HG02623 (cell line): ENCODE measurements at regions not wholly inside any gene's neighbourhood (a gene's known extent, or its start where the extent isn't known, plus 50 kb on each side); places are given as distances from the start of the nearest gene placed in this dataset.
"Not testable (repeated sequence)": the region's sequence is repeated elsewhere in the genome, so short reads cannot be mapped to it uniquely, and the experiment has no call there.

Experiments used
- ATAC-seq: cut with Tn5 transposase; IDR thresholded peaks from one replicate; pipeline ENCODE4 v1.9.1; 2021; ENCODE audit warnings: moderate library complexity; ENCODE audit not compliant: unreplicated experiment

DNA sequence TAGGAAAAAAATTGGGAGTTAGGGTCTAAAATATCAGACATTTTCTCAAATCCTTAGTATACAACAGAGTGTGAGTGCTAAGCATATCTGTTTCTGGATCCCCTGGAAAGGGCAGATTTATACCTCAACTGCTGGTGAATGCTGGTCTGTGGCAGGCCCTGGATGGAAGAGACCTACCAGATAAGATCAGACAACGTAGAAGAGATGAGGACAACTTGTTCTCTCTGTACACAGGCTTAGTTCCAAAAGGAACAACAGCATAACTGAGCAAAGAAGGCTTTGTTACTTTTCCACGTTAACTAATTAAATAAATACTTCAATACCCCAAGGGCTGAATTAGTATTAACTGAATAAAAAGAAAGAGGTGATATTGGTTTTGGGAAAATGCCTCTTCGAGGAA lies 1277.3 kb downstream of the SLITRK5 start:
- no peak for ATAC-seq

DNA sequence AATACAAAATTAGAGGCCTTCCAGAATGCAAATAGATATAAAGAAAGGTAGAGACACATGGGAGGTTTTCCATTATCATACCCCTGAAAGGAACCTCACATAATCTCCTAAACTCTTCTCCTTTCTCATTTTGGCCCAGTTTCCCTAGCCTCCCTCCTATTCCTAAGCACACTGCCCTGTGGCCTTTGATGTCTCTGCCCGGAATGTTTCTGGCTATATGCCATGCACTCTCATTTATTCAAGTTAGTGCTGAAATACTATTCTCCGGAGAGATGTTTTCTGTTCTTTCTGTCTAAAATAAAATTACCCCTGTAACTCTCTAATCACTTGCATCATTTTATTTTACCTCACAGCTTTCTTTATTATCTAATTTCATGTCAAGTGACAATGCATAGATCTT lies 1287.7 kb downstream of the SLITRK5 start:
- ATAC-seq, result no peak

GRCh38 chr13:88976466-88976865 lies 1305.3 kb downstream of the SLITRK5 start:
- no peak for ATAC-seq

- no peak for ATAC-seq
Measured at GRCh38 chr13:88978607-88979006, 1307.4 kb downstream of the SLITRK5 start.

DNA sequence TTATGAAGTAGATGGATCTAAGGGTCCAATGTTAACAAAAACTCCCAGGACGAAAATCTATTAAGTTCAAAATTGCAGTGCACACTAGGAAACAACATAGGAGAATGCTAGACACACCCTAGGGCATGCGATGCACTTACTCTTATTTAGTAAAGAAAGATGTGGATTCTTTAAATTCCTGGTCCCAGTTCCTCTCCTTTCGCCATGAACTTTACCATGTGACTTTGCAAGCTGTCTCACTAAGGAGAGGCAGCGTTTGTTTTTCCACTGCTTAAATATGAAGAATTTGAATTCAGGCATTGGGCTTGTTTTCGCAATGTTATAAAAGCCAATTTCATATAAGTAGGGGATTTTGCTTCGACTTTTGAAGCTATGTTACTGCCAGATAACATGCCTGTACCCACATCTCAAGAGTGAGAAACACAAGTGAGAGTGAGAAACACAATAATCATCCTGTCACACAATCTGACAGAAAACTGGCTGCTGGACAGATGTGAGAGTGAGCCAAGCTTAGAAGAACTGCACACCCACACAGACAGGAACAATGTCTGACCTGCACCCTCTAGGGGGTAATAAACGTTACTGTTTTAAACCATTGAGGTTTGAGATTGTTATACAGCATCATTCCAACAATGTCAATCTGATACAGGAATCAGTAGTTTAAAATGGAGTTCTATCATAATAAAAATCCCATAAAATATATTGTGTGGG lies 1308.4 kb downstream of the SLITRK5 start:
- ATAC-seq, result peak; percentile 59

GRCh38 chr13:89003656-89004055 lies 1332.5 kb downstream of the SLITRK5 start:
- ATAC-seq, result no peak

DNA sequence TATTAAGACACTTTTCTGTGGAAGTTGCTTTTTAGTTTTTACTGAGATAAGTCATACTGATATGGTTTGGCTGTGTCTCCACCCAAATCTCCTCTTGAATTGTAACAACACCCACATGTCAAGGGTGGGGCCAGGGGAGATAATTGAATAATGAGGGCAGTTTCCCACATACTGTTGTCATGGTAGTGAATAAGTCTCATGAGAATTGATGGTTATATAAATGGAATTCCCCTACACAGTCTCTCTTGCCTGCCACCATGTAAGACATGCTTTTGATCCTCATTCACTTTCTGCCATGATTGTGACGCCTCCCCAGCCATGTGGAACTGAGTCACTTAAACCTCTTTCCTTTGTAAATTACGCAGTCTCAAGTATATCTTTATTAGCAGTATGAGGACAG lies 1340.4 kb downstream of the SLITRK5 start:
- ATAC-seq, result no peak

GRCh38 chr13:89027694-89028306 lies 1356.6 kb downstream of the SLITRK5 start:
- ATAC-seq, result no peak

DNA sequence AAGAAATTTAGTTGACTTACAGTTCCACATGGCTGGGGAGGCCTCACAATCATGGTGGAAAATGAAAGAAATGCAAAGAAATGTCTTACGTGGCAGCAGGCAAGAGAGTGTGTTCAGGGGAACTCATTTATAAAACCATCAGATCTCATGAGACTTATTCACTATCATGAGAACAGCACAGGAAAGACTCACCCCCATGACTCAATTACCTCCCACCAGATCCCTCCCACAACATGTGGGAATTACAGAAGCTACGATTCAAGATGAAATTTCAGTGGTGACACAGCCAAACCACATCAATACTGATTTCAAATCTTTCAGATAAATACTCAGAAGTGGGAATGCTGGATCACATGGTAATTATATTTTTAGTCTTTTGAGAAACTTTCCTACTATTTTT lies 1357.9 kb downstream of the SLITRK5 start:
- no peak for ATAC-seq

- no peak for ATAC-seq
Measured at GRCh38 chr13:89034015-89034414, 1362.8 kb downstream of the SLITRK5 start.

GRCh38 chr13:89052699-89053098 lies 1381.5 kb downstream of the SLITRK5 start:
- no peak for ATAC-seq

DNA sequence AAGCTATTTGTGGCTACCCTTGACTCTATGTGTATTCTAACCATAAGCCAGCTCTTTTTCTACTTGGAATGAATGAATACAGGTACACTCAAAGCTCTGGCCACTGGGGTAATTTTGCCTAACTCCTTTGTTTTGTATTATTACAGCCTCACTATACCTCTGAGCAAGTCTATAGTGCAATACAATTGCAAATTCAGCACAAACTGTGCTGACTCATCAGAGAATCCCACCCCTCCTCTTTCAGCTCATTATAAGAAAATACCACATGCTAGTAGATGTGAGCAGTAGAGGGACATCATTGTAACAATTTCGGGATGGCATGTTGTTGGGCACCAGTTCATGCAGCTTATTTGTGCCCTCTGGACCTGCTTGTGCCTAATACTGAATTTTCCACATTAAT lies 1382.2 kb downstream of the SLITRK5 start:
- ATAC-seq, result no peak

DNA sequence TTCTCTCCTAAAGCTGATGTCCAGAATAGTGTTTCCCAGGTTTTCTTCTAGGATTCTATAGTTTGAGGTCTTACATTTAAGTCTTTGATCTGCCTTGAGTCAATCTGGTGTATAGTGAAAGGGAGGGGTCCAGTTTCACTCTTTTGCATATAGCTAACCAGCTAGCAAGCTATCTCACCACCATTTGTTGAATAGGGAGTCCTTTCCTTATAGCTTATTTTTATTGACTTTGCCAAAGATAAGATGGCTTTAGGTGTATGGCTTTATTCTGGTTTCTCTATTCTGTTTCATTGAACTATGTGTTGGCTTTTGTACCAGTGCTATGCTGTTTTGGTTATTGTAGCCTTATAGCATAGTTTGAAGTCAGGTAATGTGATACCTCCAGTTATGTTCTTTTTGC lies 1386.1 kb downstream of the SLITRK5 start:
- no peak for ATAC-seq

DNA sequence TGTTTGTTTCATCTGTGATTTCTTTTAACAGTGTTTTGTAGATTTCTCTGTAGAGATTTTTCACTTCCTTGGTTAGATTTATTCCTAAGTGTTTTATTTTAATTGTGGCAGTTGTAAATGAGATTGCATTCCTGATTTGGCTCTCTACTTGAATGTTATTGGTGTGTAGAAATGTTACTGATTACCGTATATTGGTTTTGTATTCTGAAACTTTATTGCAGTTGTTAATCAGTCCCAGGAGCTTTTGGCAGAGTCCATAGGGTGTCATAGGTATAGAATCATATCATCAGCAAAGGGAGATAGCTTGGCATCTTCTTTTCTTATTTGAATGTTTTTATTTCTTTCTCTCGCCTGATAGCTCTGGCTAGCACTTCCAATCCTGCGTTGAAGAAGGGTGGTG lies 1386.7 kb downstream of the SLITRK5 start:
- ATAC-seq, result no peak

GRCh38 chr13:89061821-89062220 lies 1390.7 kb downstream of the SLITRK5 start:
- ATAC-seq, result no peak

GRCh38 chr13:89066868-89067466 lies 1395.8 kb downstream of the SLITRK5 start:
- ATAC-seq, result peak; percentile 81

GRCh38 chr13:89072979-89073378 lies 1401.8 kb downstream of the SLITRK5 start:
- no peak for ATAC-seq

DNA sequence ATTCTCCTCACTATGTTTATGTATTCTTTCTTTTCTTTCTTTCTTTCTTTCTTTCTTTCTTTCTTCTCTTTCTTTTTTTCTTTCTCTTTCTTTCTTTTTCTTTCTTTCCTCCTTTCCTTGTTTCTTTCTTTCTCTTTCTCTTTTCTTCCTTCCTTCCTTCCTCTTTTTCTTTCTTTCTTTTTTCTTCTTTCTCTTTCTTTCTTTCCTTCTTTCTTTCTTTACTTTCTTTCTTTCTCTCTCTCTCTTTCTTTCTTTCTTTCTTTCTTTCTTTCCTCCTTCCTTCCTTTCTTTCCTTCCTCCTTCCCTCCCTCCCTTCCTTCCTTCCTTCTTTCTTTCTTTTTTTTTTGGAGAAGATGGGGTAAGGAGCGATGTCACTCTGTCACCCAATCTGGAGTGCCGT lies 1405.5 kb downstream of the SLITRK5 start:
- ATAC-seq, result no peak

DNA sequence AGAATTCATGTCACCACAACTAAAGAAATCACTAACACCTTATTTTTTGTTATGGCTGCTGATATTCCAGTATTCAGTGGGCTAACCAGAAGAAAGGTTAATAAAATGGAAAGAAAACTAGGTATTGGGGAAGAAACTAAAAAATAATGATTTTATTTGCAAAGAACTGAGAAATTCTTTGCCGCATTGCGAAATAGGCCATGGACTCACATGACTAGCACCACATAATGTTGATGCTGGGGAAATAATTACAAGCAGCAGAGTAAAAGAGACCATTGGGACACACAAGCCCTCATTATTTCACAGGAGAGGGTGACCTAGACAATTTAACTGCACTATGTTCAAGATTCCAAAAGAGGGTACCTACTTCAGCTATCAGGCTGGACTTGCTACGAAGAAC lies 1411.5 kb downstream of the SLITRK5 start:
- ATAC-seq, result no peak

- ATAC-seq, result not testable (repeated sequence)
Measured at GRCh38 chr13:89088107-89088506, 1416.9 kb downstream of the SLITRK5 start.

DNA sequence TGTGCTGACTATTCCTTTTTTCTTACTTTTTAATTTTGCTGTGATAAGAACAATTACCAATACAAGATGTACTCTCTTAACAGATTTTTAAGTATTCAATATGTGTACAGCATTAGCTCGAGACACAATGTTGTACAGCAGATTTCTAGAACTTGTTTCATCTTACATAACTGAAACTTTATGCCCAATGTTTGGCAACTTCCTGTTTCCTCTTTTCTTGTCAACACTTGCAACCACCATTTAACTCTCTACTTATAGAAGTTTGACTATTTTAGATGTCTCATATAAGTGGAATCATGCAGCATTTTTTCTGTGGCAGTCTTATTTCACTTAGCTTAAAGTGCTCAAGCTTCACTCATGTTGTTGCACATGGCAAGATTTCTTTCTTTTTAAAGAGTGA lies 1426.8 kb downstream of the SLITRK5 start:
- no peak for ATAC-seq

DNA sequence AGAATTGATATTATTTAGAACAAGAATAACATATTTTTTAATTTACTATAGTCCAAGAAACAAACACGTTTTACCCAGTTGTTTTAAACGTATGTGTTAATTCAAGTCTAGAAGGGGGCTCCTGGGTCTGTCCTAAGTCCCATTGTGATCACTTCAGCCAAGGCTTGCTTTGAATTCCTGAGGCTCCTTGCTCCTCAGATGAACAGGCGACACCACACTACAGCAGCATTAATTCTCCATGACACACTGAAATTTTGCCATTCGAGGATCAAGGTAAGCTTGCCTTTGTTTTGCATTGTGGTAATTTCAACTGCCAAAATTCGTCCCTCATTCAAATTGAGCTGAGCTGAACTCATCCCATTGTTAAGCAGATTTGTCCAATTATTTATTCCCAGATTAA lies 1442.6 kb downstream of the SLITRK5 start:
- no peak for ATAC-seq
